B cell (primary cell): ENCODE measurements at regions not wholly inside any gene's neighbourhood (a gene's known extent, or its start where the extent isn't known, plus 50 kb on each side); places are given as distances from the start of the nearest gene placed in this dataset.

Experiments
- CTCF ChIP-seq: fragments of 200-600 bp; IDR thresholded peaks from one replicate; pipeline ENCODE4 v1.8.0; 2022; ENCODE audit warnings: antibody characterized with exemption, mild to moderate bottlenecking
- EZH2 ChIP-seq: IDR thresholded peaks from 2 replicates; pipeline ENCODE4 v1.6.1; 2012; ENCODE audit warnings: borderline replicate concordance, low read depth, mild to moderate bottlenecking, moderate library complexity, low read length; ENCODE audit not compliant: insufficient read depth, poor library complexity, severe bottlenecking

DNA sequence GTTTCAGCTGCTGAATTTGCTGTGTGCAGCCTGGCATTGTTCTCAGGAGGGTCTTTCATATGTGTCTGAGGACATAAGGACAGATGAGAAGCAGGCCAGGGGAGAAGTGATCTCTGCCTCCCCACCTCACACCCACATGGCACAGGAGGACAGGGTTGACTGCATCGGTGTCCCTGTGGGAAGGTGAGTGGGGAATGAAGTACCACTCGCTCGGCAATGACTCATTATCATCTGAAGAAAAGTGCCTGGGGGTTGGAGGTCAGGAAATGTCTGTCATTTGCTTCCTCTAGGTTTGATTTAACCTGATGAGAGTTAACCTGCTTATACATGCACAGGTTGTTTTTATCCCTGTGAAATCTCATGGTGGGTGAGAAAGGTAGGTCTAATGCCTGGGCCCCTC lies 195.0 kb downstream of the GADD45G start:
- no peak for TF ChIP-seq CTCF
- no peak for TF ChIP-seq EZH2
